NCI-H2081 (cell line): ENCODE measurements at regions not wholly inside any gene's neighbourhood (a gene's known extent, or its start where the extent isn't known, plus 50 kb on each side); places are given as distances from the start of the nearest gene placed in this dataset.

Experiments used
- DNase-seq, 2 experiments: peaks; one replicate each; lab custom pipeline; 2025; lab: John Stamatoyannopoulos, UW

DNA sequence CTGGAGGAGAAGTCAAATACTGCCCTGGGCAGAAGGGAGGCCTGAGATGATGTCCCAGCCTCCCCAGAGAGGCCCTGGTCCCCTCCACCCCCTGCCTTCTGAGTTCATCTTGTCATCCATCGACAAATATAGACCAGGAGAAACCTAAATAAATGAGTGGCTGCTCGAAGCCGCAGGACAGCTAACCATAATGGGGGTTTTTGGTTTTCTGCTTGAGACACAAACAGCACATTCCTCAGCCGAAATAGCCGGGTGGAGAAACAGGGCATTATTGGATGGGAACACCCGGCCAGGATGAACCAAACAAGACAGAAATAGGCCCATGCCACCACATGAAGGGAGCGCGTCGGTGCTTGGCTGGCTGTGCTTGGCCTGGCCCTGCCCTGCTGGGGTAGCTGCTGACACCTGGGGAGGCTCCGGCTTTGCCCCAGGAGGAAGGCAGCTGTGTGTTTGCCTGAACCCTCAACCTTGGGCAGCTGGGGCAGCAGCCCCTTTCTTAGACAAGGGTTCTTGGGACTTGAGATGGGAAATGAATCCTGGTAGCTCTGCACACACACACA, 188.1 kb downstream of the IRX5 start:
- DNase-seq, result no peak

- no peak for DNase-seq
Measured at GRCh38 chr16:55120408-55120807, 189.7 kb downstream of the IRX5 start.

- DNase-seq, result no peak
Measured at GRCh38 chr16:55120826-55121225, 190.2 kb downstream of the IRX5 start.

- DNase-seq, result no peak
Measured at GRCh38 chr16:55123652-55124051, 193.0 kb downstream of the IRX5 start.

DNA sequence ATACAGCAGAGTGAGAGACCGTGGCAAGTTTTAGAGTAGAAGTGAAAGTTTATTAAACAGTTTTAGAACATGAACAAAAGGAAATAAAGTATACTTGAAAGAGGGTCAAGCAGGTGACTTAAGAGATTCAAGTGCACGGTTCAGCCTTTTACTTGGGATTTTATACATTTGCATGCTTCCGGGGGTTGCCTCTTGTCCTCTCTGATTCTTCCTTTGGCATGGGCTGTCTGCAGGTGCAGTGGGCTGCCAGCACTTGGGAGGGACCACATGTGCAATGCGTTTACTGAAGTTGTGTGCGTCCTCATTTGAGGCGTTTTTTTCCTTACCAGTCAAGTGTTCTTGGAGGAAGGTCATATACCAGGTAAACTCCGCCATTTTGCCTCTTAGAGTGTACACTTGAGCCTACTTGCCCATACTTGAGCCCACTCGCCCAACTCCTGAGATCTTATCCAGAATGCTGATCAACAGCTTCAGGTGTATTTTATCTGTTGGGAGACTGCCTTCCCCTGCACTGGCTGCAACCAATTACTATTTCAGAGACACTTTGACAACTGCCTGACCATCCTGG, 195.2 kb downstream of the IRX5 start:
- no peak for DNase-seq

DNA sequence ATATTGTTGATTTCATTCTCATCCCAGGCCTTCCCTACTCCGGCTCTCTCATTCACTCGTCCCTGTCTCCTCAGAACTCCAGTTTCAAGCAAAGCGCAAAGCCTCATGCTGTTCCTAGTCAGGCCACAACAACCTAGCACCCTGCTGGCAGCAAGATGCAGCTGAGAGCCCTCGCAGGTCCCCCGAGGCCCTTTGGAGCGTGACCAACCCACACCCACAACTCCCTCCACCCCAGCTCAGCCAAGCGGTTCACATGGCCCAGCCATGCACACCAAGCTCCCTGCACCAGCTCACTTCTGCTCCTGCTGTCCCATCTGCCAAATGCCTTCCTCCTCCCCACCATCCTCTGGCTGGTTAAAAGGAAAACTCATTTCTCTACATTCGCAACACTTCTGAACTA, 195.8 kb downstream of the IRX5 start:
- DNase-seq, result no peak

GRCh38 chr16:55130456-55130855, 193.5 kb upstream of the IRX6 start:
- DNase-seq, result no peak

- no peak for DNase-seq
Measured at GRCh38 chr16:55130911-55131310, 193.1 kb upstream of the IRX6 start.

DNA sequence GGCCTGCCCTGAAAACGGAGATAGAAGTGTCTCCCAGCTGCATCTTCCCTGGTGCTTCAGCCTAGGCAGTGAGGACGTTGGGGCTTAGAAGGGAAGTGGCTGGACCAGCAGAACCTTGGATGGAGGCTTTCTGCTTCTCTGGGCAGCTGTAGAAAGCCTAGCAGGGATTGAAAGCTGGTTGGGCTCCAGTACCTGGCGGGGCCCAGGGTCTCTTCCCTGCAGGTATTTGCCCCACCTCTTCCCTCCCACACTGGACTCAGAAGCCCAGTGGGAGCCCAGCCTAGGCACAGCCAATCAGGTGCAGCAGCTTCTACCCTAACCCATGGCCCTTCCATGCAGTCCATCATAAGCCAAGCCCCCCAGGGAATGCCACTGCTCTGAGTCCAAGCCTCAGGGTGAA, 190.3 kb upstream of the IRX6 start:
- DNase-seq, result no peak

- DNase-seq, result no peak
Measured at GRCh38 chr16:55136356-55137150, 187.4 kb upstream of the IRX6 start.

DNA sequence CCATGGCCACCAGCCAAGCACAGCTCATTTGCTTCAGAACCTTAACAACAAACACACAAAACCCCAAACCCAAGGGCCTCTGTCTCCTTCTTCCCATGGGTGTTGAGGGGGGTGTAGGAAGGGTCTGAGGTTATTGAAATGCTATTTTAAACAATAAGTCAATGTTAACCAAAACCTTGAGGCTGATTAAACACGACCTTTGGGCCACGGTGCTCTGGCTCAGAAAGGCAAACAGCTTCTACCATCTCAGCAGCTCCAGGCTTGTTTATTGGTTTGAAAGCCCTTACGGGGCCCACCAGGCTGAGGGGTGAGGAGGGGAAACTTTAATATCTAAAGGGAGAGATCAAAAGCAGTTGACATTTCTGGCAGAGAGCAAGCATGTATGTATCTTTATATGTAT, 185.7 kb upstream of the IRX6 start:
- no peak for DNase-seq

GRCh38 chr16:55142405-55142804, 181.6 kb upstream of the IRX6 start:
- no peak for DNase-seq

DNA sequence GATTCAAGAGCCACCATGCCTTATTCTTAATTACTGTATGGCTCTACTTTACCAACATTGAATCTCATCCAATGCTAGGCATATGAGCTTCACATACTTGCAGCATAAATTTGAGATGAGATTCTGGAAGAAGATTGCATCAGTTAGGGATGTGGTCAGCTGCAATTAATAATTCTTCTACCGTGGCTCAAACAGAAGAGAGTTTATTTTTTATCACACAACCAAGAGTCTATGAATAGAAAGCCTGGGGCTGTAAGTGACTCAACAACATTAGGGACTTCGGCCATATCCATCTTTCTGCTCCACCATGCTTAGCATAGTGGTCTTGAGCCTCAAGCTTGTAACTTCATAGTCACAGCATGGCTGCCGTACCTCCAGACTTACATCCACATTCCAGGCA, 179.4 kb upstream of the IRX6 start:
- DNase-seq, result no peak

GRCh38 chr16:55145771-55146603, 178.0 kb upstream of the IRX6 start:
- DNase-seq, result no peak

DNA sequence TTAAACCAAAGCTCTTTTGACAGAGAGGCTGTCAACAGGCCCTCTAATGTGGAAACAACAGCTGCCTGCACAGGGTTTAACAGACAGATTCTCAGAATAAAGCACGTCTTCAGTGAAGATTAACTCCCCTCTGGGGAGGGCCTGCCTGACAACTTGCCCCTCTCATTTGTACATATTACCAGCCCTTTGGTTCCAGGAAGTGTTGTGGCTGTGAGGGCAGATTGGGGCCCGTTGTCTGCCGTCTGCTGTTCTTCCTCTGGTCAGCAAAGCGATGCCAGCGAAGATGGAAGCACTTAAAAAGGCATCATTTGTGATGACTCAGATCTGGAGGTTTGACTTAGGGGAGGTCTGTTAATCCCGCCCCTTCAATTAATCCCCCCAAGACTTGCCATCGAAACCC, 177.0 kb upstream of the IRX6 start:
- DNase-seq, result no peak

- DNase-seq, result no peak
Measured at GRCh38 chr16:55147396-55147795, 176.6 kb upstream of the IRX6 start.

GRCh38 chr16:55149622-55150021, 174.4 kb upstream of the IRX6 start:
- no peak for DNase-seq

GRCh38 chr16:55151561-55152305, 172.3 kb upstream of the IRX6 start:
- DNase-seq, result no peak

DNA sequence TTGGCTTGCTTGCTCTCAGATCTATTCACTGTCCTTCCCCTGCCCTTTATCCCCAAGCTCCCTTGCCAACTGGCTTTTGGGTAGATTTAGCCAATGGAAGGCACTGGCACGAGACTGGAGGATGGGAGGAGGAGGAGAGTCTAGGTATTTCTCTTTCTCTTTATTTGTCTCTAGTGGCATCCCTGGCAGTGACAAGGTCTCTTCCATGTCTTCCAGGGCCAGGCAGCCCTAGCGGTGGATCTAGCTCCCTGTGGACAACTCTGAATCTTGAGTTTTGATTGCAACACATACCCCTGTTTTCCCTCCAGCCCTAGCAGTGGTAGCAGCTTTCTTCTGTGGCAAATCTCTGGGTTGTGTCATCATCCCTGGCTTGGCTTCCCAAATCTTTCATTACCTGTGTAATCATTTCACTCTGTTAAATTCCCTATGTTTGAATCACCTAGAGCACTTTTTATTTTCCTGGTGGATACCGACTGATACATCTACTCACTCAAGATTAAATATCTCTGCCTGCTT, 171.1 kb upstream of the IRX6 start:
- DNase-seq, result no peak

GRCh38 chr16:55154262-55154661, 169.7 kb upstream of the IRX6 start:
- DNase-seq, result no peak

DNA sequence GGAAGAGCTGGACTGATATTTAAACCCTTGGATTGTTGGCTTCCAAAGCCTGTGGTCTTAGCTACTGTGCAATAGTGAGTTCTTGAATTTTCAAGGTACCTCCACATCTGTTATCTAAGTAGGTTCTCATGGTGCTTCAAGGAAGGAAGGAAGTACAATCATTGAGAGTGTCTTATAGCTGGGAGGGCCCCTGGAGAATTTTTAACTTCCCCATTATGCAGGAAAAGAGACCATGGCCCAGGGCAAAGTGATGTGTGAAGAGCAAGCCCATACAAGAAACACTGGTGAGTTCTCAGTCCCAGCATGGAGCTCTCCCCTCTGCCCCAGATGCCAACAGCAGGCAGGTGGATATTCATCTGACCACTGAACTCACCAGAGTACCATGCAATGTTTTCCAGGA, 169.0 kb upstream of the IRX6 start:
- no peak for DNase-seq

DNA sequence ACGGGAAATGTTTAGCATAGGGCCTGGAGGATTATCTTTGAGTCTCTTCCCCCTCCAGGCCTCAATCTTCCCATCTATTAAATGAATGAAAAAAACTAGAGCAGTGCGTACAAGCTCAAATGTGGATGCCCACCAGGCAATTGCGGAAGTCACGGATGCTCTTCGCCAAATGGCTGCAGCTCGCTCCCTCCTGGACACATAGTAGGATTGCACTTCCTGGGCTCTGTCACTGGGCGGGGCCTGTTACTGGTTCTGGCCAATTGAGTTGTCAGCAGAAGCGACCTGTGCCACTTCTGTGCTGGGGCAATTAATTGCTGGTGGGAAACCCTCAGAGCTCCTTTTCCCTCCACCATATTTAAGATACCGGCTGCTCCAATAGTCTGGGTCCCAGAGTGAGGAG, 168.2 kb upstream of the IRX6 start:
- no peak for DNase-seq
